HCT116 (cell line): ENCODE measurements at regions not wholly inside any gene's neighbourhood (a gene's known extent, or its start where the extent isn't known, plus 50 kb on each side); places are given as distances from the start of the nearest gene placed in this dataset.

Experiments
- ATAC-seq: fragments of 200-7000 bp; cut with Tn5 transposase; 2 replicates; pipeline ENCODE4 v1.9.1; 2020; ENCODE audit warnings: mild to moderate bottlenecking, moderate library complexity
- BruUV-seq: library from RNA; stranded (reverse); fragments of 400-500 nt; replicated peaks from 2 replicates; lab custom pipeline; 2021; lab: Mats Ljungman, UMichigan
- CTCF ChIA-PET: fragments of 300-600 bp; sonication (Branson Sonifier 250); formaldehyde crosslinking; loops from one replicate; lab custom pipeline; 2021; ENCODE audit warnings: antibody characterized with exemption; lab: Charles Lee
- POLR2A ChIA-PET: fragments of 300-600, 350-600 bp; sonication (Branson Sonifier 250); formaldehyde crosslinking; loops from one replicate; lab custom pipeline; 2021; ENCODE audit warnings: antibody characterized with exemption; lab: Charles Lee
- RAD21 ChIA-PET, 2 experiments: fragments of 300-600 bp; sonication (Branson Sonifier 250); formaldehyde crosslinking; loops; one replicate each; lab custom pipeline; 2023; ENCODE audit warnings: low total read pairs in 2 of 2; ENCODE audit not compliant: uncharacterized antibody in 2 of 2, unreplicated experiment in 2 of 2, low non-redundant PET in 1 of 2; lab: Charles Lee
- DNase-seq: peaks from one replicate; pipeline ENCODE4 v3.0.0-alpha.2; 2010; ENCODE audit warnings: low read depth, low spot score
- H2AFZ ChIP-seq: fragments of 200-600 bp; shearing (Covaris generic), sonication (generic); 2 replicates; pipeline ENCODE4 v1.6.1; 2017; ENCODE audit warnings: low read depth, mixed run types, mixed read lengths, antibody characterized with exemption, low read length; ENCODE audit not compliant: poor library complexity, severe bottlenecking
- H3K27ac ChIP-seq: 2 replicates; pipeline ENCODE4 v1.5.1; 2012; ENCODE audit warnings: low read depth, low read length
- H3K27me3 ChIP-seq: fragments of 200-600 bp; sonication (generic); 2 replicates; pipeline ENCODE4 v1.6.1; 2016; ENCODE audit warnings: mixed run types, low read length, mixed read lengths; ENCODE audit not compliant: insufficient read depth
- H3K36me3 ChIP-seq, 2 experiments: fragments of 200-500 bp in 1 of 2; fragments of 200-600 bp in 1 of 2; sonication (Bioruptor generic) in 1 of 2; sonication (generic) in 1 of 2; 2 replicates each; pipeline versions ENCODE4 v1.5.1 to v1.6.1; 2014 to 2016; ENCODE audit warnings: low read length in 2 of 2, inconsistent platforms in 1 of 2, mixed read lengths in 1 of 2, mixed run types in 1 of 2; ENCODE audit not compliant: insufficient read depth in 2 of 2, control insufficient read depth in 1 of 2
- H3K4me1 ChIP-seq, 2 experiments: fragments of 200-600 bp in 1 of 2; sonication (generic) in 1 of 2; 2 replicates each; pipeline versions ENCODE4 v1.5.1 to v1.6.1; 2012 to 2017; ENCODE audit warnings: low read length in 2 of 2, inconsistent platforms in 1 of 2, mild to moderate bottlenecking in 1 of 2, mixed read lengths in 1 of 2, mixed run types in 1 of 2, moderate library complexity in 1 of 2; ENCODE audit not compliant: insufficient read depth in 2 of 2, control insufficient read depth in 1 of 2
- H3K4me2 ChIP-seq: fragments of 200-600 bp; sonication (generic); 2 replicates; pipeline ENCODE4 v1.6.1; 2017; ENCODE audit warnings: mixed run types, low read length, mixed read lengths
- H3K4me3 ChIP-seq, 2 experiments: fragments of 200-600 bp in 1 of 2; sonication (generic) in 1 of 2; replicated peaks in 1 of 2; 2 replicates each; pipeline ENCODE4 v1.5.1; 2011 to 2016; ENCODE audit warnings: low read length in 2 of 2, control low read depth in 1 of 2, low read depth in 1 of 2, mild to moderate bottlenecking in 1 of 2, mixed read lengths in 1 of 2, mixed run types in 1 of 2
- H3K79me2 ChIP-seq: fragments of 200-600 bp; sonication (generic); 2 replicates; pipeline ENCODE4 v1.6.1; 2017; ENCODE audit warnings: mild to moderate bottlenecking, mixed run types, low read length, moderate library complexity, mixed read lengths; ENCODE audit not compliant: insufficient read depth
- H3K9ac ChIP-seq: fragments of 200-600 bp; sonication (generic); 2 replicates; pipeline ENCODE4 v1.6.1; 2016; ENCODE audit warnings: low read length, mixed read lengths
- H3K9me2 ChIP-seq: fragments of 200-600 bp; sonication (generic), shearing (Covaris generic); 2 replicates; pipeline ENCODE4 v1.6.1; 2017; ENCODE audit warnings: mixed run types, mild to moderate bottlenecking, moderate library complexity; ENCODE audit not compliant: insufficient read depth
- H3K9me3 ChIP-seq, 2 experiments: fragments of 200-500 bp in 1 of 2; fragments of 200-600 bp in 1 of 2; sonication (Bioruptor generic) in 1 of 2; sonication (generic) in 1 of 2; 2 replicates each; pipeline ENCODE4 v1.6.1; 2014 to 2017; ENCODE audit warnings: low read length in 2 of 2, mixed read lengths in 2 of 2, inconsistent platforms in 1 of 2, low read depth in 1 of 2, mild to moderate bottlenecking in 1 of 2, mixed run types in 1 of 2, moderate library complexity in 1 of 2; ENCODE audit not compliant: control insufficient read depth in 1 of 2, insufficient read depth in 1 of 2
- H4K20me1 ChIP-seq: fragments of 200-600 bp; sonication (generic), shearing (Covaris generic); 2 replicates; pipeline ENCODE4 v1.6.1; 2017; ENCODE audit warnings: mixed run types, mild to moderate bottlenecking, moderate library complexity; ENCODE audit not compliant: insufficient read depth
- ATF3 ChIP-seq: IDR thresholded peaks from 2 replicates; pipeline ENCODE4 v1.6.1; 2012
- CEBPB ChIP-seq: IDR thresholded peaks from 2 replicates; pipeline ENCODE4 v1.6.1; 2012; ENCODE audit warnings: low read depth
- ELF1 ChIP-seq: IDR thresholded peaks from 2 replicates; pipeline ENCODE4 v1.6.1; 2012; ENCODE audit warnings: low read depth, borderline replicate concordance
- EZH2 ChIP-seq: fragments of 200-600 bp; sonication (generic); IDR thresholded peaks from 2 replicates; pipeline ENCODE4 v1.6.1; 2017; ENCODE audit warnings: antibody characterized with exemption, mixed run types
- EZH2phosphoT487 ChIP-seq: fragments of 200-600 bp; IDR thresholded peaks from 2 replicates; pipeline ENCODE4 v1.6.1; 2018; ENCODE audit warnings: antibody characterized with exemption, borderline replicate concordance
- FOSL1 ChIP-seq: IDR thresholded peaks from 2 replicates; pipeline ENCODE4 v1.6.1; 2012; ENCODE audit warnings: low read depth
- JUND ChIP-seq: IDR thresholded peaks from 2 replicates; pipeline ENCODE4 v1.6.1; 2012
- MAX ChIP-seq: IDR thresholded peaks from 2 replicates; pipeline ENCODE4 v1.6.1; 2012
- POLR2A ChIP-seq: IDR thresholded peaks from 2 replicates; pipeline ENCODE4 v1.7.0; 2011; ENCODE audit warnings: borderline replicate concordance; ENCODE audit not compliant: insufficient read depth, insufficient read length; ENCODE audit errors: extremely low read depth
- RAD21 ChIP-seq: IDR thresholded peaks from 2 replicates; pipeline ENCODE4 v1.6.1; 2012; ENCODE audit warnings: low read depth, mild to moderate bottlenecking
- SP1 ChIP-seq: IDR thresholded peaks from 2 replicates; pipeline ENCODE4 v1.6.1; 2012; ENCODE audit warnings: low read depth
- SRF ChIP-seq: IDR thresholded peaks from 2 replicates; pipeline ENCODE4 v1.6.1; 2012; ENCODE audit warnings: low read depth
- TCF7L2 ChIP-seq: IDR thresholded peaks from 2 replicates; pipeline ENCODE4 v1.7.0; 2011; ENCODE audit warnings: borderline replicate concordance, inconsistent platforms; ENCODE audit not compliant: insufficient read depth, insufficient read length; ENCODE audit errors: extremely low read depth
- ZNF274 ChIP-seq: fragments of 200-500 bp; sonication (Bioruptor generic); IDR thresholded peaks from 2 replicates; pipeline ENCODE4 v1.6.1; 2014; ENCODE audit warnings: mild to moderate bottlenecking, low read depth, low read length, inconsistent platforms
- intact Hi-C: fragments of 100-400 bp; cut with micrococcal nuclease; formaldehyde crosslinking; loops from 2 replicates; pipeline ENCODE4 v1.10.0; 2022
- TF ChIP-seq, protein P1 (sequence below): IDR thresholded peaks from 2 replicates; pipeline ENCODE4 v1.6.1; 2011; ENCODE audit warnings: mild to moderate bottlenecking, low read length, moderate library complexity; ENCODE audit not compliant: insufficient replicate concordance; ENCODE audit errors: extremely low read depth
- TF ChIP-seq, protein P2 (sequence below), 3 experiments: fragments of 200-600 bp in 1 of 3; sonication (generic) in 1 of 3; IDR thresholded peaks in 2 of 3; conservative IDR thresholded peaks in 1 of 3; 2 replicates each; pipeline ENCODE4 v1.5.1; 2012 to 2017; ENCODE audit warnings: low read depth in 2 of 3, low read length in 2 of 3, antibody characterized with exemption in 1 of 3, borderline replicate concordance in 1 of 3, control low read depth in 1 of 3, mild to moderate bottlenecking in 1 of 3, mixed read lengths in 1 of 3, mixed run types in 1 of 3, moderate library complexity in 1 of 3; ENCODE audit not compliant: insufficient read depth in 1 of 3

DNA sequence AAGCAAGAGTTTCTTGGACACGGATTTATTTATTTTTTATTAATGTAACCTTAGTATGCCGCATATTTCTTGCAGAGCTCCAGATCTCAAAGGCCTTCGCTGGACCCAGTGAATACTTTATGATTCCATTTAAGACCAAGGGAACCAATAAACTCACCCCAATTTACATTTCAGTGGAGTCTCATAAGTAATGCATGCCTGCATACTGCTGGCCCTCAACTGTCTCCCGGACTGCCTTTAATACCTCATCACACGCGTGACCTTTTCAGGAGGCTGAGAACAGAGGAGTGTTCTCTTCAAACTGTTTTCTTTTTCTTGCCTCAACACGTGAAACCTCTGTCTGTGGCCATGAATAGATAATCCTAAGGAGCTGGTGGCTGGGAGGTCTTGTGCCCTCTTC lies 240.9 kb downstream of the STIM2 start:
- BruUV-seq = no TSS peak
- no peak for ATAC-seq
- H3K27ac ChIP-seq = no peak overlapping the region
- TF ChIP-seq, protein P1, sequence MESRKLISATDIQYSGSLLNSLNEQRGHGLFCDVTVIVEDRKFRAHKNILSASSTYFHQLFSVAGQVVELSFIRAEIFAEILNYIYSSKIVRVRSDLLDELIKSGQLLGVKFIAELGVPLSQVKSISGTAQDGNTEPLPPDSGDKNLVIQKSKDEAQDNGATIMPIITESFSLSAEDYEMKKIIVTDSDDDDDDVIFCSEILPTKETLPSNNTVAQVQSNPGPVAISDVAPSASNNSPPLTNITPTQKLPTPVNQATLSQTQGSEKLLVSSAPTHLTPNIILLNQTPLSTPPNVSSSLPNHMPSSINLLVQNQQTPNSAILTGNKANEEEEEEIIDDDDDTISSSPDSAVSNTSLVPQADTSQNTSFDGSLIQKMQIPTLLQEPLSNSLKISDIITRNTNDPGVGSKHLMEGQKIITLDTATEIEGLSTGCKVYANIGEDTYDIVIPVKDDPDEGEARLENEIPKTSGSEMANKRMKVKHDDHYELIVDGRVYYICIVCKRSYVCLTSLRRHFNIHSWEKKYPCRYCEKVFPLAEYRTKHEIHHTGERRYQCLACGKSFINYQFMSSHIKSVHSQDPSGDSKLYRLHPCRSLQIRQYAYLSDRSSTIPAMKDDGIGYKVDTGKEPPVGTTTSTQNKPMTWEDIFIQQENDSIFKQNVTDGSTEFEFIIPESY = no peak
- no peak for TF ChIP-seq CEBPB
- no peak for TF ChIP-seq EZH2phosphoT487
- TF ChIP-seq, all 23 proteins: peak for 0
- H2AFZ ChIP-seq = no peak overlapping the region
- no peaks in the 10 kb centered on the region for H3K79me2 ChIP-seq
- H3K27me3 ChIP-seq = 0 out of 2 replicates have a peak, but pooled peaks cover 14% of the 10 kb centered on the region
- H3K9ac ChIP-seq = no peak overlapping the region
- H3K4me2 ChIP-seq = no peak overlapping the region
- peaks cover 0 to 7% of the 10 kb centered on the region in 2 experiments; a peak in 1 of 4 replicates for H3K4me1 ChIP-seq
- H3K4me3 ChIP-seq = no peak overlapping the region
- CTCF ChIA-PET = no interaction called here
- no peaks in the 10 kb centered on the region for H4K20me1 ChIP-seq
- POLR2A ChIA-PET = no interaction called here
- H3K9me2 ChIP-seq = no peaks in the 10 kb centered on the region
- DNase-seq = no peak
- intact Hi-C loops = no loop called here
- H3K36me3 ChIP-seq = no peaks in the 10 kb centered on the region
- RAD21 ChIA-PET = no interaction called here
- no peaks in the 10 kb centered on the region for H3K9me3 ChIP-seq

- BruUV-seq = no TSS peak
- CTCF ChIA-PET = no interaction called here
- TF ChIP-seq ATF3 (no peak), TCF7L2 (no peak), MAX (no peak), EZH2 (no peak), SP1 (no peak), POLR2A (no peak), CEBPB (no peak), JUND (no peak), RAD21 (no peak), ZNF274 (no peak), FOSL1 (no peak), SRF (no peak), ELF1 (no peak)
- TF ChIP-seq, protein P2, sequence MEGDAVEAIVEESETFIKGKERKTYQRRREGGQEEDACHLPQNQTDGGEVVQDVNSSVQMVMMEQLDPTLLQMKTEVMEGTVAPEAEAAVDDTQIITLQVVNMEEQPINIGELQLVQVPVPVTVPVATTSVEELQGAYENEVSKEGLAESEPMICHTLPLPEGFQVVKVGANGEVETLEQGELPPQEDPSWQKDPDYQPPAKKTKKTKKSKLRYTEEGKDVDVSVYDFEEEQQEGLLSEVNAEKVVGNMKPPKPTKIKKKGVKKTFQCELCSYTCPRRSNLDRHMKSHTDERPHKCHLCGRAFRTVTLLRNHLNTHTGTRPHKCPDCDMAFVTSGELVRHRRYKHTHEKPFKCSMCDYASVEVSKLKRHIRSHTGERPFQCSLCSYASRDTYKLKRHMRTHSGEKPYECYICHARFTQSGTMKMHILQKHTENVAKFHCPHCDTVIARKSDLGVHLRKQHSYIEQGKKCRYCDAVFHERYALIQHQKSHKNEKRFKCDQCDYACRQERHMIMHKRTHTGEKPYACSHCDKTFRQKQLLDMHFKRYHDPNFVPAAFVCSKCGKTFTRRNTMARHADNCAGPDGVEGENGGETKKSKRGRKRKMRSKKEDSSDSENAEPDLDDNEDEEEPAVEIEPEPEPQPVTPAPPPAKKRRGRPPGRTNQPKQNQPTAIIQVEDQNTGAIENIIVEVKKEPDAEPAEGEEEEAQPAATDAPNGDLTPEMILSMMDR (IDR thresholded peaks at IDR 0.05 in 2 of 3, conservative IDR thresholded peaks at IDR 0.05 in 1 of 3; ENCODE audit: borderline replicate concordance in 1 of 3, insufficient read depth in 1 of 3, low read depth in 2 of 3, low read length in 2 of 3) = no peak
Observed at GRCh38 chr4:27111627-27112026, 251.0 kb downstream of the STIM2 start.

More at GRCh38 chr4:27111627-27112026, 251.0 kb downstream of the STIM2 start:
- H3K4me1 ChIP-seq = no peaks in the 10 kb centered on the region
- ChIA-PET RAD21 (no interaction called here), POLR2A (no interaction called here)
- no peak overlapping the region for H3K27ac ChIP-seq
- no peaks in the 10 kb centered on the region for H3K79me2 ChIP-seq
- no peaks in the 10 kb centered on the region for H3K36me3 ChIP-seq
- H2AFZ ChIP-seq = no peak overlapping the region
- ATAC-seq (no peak), DNase-seq (no peak)
- no peak overlapping the region for H3K9ac ChIP-seq
- H3K4me3 ChIP-seq = no peak overlapping the region
- H4K20me1 ChIP-seq = no peaks in the 10 kb centered on the region
- H3K27me3 ChIP-seq = peaks cover 19% of the 10 kb centered on the region
- no peaks in the 10 kb centered on the region for H3K9me3 ChIP-seq
- H3K4me2 ChIP-seq = no peak overlapping the region
- intact Hi-C loops = no loop called here
- no peaks in the 10 kb centered on the region for H3K9me2 ChIP-seq
